DMS153 treated with DMSO at 0.1 percent for 48 hours (cell line): ENCODE measurements at regions not wholly inside any gene's neighbourhood (a gene's known extent, or its start where the extent isn't known, plus 50 kb on each side); places are given as distances from the start of the nearest gene placed in this dataset.
"Not testable (repeated sequence)": the region's sequence is repeated elsewhere in the genome, so short reads cannot be mapped to it uniquely, and the experiment has no call there.

ENCODE experiments used
- DNase-seq: peaks from one replicate; lab custom pipeline; 2025; ENCODE audit not compliant: unreplicated experiment; lab: John Stamatoyannopoulos, UW

DNA sequence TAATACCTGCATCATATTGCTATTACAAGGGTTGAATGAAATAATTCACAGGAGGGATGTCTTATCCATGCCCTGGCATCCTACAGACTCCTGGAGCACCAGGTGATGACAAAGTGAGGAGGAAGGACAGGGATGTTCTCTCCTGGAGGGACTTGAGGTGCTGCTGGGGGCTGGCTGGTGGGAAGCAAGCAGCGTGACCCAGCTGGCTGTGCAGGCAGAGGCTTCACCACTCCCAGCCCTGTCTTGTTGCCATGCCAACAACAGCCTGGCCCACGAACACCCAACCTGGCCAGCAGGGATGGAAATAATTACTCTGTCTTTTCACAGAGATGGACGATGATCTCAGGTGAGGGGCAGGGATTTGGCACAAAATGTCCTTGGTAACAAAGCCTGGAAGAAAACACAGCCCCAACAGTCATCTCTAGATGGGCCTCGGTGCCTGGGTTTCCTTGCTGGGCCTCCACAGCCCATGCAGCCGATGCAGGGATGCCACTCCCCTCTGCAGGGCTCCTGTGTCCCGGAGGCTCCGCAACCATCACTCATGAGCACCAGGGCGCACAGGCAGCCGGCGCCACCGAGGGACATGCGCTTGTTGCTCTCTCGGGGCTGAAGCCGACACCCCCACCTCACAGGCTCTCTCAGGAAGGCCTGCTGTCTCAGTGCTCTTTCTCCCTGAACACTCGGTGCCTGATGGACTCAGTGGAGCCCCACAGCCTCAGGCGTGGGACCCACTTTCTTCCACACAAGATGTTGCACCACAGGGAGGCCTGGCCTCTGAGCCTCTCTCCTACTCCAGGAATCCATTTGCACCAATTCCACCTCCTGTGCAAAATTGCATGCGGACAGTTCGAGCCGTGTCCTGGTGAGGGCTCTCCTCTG, 205.9 kb downstream of the LAT start:
- not testable (repeated sequence) for DNase-seq

DNA sequence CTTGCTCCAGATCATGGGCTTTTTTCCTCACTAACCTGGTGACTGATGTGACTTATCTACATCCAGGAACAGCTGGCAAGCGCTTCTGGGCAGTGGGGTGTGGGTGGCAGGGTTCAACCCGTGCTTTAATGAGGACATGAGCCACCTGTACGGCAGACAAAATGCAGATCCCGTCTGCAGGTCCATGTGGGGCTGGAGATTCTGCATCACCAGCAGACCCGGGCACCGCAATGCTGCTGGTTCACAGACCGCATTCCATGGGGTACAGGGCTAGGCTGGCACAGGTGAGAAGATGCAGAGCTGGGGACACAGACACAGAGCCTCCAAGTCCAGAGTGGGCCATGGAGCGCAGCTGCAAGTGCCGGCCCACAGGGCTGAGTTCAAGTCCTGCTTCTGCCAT, 204.0 kb downstream of the LAT start:
- not testable (repeated sequence) for DNase-seq

DNA sequence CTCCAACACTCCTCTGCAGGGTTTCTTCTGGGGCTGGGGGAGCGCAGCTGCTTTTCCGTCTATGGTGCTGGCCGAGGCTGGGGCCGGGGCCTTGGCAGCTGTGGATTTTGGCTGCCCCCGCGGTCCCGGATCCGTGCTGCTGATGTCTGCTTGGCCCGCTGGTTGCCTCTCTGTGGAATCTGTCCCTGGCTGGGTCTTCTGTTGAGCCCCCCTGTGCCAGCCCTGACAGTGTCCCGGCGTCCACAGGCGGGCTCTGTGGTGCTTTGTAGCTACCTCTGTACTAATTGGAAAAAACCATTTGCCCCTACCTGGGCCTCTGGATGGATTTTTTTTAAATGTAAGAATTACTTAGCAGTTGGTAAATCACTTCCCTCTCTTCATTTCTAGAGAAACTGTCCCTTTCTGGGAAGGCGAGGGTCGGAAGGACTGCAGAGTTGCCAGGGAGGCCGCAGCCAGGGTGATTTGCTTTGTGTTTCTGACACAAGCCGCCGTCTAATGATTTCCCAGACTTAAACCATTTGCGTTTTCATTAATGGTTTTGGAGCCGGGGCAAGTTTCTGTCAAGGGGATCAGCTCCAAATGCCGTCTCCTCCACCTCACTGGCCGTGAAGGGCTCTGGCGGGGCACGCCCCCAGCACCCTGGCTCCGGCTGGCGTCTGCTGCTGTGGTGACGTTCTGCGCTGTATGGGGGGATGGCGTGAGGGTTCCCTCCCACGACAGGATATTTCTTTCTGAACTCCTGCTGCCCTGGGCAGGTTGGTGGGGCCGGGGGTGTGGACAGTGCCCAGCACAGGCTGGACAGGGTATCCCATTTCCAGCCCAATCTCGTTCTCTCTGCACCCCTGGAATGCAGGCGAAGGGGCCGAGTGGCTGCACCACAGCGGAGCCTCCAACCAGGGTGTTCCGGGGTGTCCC, 201.7 kb downstream of the LAT start:
- DNase-seq, result not testable (repeated sequence)

DNA sequence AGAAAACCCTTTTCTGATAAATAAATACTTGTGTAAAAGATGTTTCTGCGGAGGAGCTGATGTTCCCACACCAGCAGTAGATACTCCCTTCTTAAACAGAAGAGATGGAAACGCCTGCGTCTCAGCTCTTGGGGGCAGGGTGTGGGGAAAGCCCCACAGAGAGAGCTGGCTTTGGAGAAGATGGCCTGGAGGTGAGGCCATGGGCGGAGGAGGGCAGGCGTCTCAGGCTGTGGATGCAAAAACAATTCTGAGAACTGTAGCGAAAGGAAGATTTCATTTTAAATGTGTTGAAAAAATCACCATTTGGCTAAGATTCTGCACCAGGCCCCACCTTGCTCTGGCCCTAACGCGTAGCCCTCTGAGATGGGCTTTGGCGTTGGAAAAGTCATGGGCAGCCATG, 201.0 kb downstream of the LAT start:
- DNase-seq, result not testable (repeated sequence)

DNA sequence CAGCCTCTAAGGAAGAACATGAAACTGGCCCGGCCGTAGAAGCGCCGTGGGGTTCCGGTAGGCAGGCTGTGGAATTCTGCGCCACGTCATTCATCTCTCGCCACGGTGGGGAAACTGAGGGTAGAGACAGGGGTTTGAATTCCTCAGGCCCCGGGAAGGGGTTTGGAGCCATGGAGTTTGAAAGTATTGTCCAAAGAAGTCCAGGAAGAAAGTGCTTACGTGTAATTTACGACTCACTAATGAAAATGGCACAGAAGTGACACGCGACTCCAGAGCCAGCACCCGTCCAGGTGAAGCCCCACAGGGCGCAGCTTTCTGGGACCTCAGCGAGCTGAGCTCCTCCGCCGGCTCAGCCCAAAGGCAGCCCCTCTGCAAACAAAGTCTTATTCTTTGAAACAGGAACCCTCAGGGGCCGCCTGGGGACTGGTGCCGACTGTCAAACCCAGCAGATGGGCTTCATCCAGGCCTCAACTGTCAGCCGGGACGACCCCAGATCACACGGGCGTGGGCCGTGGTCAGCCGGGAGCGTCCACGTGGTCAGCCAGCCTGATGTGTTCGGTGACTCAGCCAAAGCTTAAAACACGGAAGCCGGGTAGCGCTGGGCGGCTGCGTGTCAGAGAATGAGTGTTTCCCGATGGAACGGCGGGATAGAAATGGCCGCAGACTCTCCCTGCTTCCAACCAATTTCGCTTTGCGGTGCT, 200.0 kb downstream of the LAT start:
- not testable (repeated sequence) for DNase-seq

DNA sequence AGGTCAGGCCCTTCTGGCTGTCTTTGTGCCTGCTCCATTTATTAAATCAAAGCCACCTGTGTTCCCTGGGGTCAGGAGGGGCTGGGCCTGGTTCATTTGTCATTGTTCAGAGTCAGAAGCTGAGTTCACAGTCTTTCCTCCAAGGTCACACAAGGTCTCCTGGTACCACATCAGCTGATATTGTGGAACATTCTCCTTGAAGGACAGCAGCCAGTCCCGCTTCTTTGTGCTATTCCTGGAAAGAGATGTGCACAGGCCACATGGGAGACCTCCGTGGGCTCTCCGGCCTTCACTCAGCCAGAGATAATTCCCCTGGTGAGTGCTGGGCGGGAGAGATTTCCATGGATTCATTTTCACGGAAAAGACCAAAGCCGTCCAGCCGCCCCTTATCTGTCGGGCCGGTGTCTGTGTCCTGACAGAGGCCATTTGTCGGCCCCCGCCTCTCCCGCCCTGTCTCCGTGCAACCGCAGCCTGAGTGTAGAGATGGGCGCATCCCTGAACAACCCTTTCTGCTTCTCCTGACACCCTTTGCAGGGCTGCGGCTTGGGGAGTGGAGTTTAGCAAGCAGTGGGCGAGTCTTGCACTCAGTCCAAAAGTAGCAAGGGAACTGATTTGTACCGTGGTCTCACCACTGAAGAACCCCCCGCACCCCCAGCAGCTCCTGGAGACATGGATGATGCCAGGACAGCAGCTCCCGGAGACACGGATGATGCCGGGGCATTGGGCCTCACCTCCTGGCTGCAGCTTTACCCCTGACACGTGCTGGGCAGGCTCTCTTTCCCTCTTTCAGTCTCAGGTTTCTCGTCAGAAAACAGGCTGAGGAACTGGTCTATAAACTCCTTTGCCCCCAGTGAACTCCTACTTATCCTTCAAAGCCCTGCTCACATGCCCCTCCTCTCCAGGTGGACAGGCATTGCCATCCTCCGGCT, 198.4 kb downstream of the LAT start:
- DNase-seq, result not testable (repeated sequence)

DNA sequence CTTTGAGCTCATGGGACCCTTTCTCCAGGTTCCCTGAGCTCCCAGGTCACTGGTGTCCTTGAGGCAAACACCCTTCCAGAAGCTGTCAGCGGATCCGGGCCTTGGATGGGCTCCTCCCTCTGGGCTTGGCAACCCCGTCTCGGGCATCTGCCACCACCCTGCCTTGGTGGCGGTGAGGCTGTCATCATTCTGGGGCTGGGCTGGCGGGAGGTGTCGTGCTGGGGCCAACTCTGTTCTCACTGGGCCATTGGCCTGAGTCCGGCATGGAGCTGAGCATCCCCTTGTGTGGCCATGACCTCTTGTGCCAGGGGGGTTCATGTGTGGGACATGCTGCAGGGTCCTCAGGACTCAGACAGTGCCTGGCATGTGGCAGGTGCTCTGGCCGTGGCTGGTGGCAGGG, 197.6 kb downstream of the LAT start:
- no peak for DNase-seq

DNA sequence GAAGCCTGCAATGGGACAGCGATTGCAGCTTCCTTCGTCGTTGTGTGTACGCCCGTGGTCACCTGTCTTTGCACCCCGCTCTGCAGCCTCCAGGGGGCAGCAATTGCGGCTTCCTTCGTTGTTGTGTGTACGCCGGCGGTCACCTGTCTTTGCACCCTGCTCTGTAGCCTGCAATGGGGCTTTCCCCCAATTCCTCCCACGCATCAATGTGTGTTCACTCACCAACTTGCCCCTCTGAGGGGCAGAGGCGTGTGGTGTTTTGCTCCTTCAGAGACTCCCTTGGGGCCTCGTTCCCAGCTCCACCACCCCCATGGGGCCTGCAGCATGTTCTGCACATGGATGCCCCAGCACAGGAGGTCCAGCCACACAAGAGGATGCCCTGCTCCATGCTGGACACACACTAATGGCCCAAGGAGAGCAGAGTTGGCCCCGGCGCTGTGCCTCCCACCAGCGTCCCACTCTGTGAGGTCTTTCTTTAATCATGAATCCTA, 197.1 kb downstream of the LAT start:
- not testable (repeated sequence) for DNase-seq

DNA sequence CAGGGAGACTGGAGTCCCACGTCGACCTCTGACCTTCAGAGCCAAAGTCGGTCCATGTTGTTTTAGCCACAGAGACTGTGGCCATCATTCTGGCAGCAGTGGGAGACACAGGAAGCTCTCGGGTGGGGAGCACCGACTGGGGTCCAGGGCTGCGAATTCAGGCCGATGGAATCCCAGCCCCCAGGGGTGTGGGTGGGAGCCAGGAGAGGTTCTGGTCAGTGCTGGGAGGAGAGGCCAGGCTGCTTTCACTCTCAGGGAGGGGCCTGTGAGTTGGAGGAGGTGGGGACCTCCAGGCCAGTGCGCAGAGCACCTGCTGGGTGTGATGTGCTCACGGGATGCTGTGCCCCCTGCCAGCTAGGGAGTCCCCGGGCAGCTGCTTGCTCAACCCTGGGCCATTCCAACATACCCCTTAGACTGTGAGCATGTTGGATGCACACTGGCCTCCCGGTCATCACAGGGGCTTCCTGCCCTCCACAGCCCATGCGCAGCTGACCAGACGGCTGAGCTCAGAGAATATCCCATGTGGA, 196.5 kb downstream of the LAT start:
- DNase-seq, result not testable (repeated sequence)

DNA sequence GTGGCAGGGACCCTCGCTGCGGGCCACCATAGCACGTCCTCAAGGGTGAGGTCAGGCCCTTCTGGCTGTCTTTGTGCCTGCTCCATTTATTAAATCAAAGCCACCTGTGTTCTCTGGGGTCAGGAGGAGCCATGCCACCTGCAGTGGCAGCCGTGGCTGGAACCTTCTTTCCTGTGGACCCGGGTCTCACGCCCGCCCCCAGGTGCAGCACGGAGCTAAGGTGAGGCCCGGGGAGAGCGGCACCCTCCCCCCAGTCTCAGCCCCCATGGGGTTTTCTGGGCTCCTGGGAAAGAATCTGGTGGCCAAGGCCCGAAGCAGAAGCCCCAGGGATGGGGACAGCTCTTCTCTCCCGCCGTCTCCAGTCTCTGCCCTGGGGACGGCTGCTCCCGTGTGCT, 195.4 kb downstream of the LAT start:
- not testable (repeated sequence) for DNase-seq

DNA sequence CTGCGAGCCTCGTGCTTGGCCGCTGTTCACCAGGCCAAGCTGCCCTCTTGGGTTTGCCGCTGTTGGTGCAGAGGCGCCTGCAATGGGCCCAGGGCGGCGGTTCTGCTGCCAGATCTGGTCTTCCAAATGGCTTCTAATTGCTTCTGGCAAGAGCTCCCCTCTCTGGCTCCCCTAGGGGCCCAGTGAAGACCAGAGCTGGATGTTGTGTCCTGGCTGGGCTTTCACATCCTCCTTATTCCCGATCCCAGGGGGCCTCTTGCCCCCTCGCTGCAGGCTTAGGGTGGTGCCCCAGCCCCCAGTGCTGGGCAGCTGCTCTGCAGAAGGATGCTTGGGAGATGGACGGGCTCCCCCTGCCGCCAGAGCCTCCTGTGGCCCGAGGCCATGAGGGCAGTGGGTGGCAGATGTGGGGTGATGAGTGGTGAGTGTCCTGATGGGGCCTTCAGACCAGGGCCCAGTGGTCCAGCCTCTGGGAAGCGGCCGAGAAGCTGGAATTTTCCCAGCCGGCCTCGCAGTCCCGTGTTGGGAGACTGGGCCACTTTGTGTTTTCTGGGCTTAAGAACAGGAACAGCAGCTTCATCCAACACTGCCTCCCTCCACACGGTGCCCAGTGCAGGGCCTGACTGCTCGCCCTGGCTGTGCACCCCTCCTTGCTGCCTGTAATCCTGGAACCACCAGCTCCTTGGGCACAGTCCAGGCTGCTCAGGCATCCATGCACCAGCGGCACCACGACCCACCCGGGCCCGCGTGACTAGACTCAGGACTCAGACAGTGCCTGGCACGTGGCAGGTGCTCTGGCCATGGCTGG, 194.8 kb downstream of the LAT start:
- DNase-seq, result not testable (repeated sequence)

DNA sequence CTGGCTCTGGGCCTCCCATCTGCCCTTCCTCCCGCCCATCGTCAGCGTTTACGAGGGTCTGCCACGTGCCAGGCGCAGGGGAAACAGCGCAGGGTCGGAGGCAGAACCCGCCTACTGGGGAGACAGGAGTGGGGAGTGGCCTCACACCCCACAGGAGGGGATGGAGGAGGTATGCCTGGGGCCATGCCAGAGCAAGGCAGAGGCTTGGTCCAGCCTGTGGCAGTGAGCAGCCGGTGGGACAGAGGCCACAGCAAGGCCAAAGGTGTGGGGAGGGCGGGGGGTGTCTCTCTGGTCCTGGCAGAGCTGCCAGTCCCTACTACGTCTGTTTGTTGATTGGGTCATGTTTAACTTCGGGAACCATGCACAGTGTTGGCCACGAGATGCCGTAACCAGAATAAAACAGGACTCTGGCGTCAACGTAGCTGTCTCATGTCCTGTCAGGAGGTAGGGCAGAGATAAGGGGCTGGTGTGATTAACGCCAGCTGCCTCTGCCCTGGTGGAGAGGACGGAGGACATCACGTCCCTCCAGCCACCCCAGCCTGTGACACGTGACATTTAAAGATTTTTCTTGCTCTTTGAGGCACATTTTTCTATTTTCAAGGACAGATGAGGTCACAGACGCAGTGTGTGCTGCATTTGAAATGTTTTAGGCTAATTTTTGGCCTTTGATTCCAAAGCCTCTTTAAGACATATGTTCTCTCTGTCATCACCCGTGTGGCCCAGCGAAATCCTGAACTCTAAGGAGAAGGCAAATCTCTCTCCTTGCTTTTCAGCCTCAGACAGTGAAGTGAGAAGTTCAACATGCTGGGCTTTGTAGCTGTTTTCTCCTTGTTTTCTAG, 193.3 kb downstream of the LAT start:
- DNase-seq, result not testable (repeated sequence)

DNA sequence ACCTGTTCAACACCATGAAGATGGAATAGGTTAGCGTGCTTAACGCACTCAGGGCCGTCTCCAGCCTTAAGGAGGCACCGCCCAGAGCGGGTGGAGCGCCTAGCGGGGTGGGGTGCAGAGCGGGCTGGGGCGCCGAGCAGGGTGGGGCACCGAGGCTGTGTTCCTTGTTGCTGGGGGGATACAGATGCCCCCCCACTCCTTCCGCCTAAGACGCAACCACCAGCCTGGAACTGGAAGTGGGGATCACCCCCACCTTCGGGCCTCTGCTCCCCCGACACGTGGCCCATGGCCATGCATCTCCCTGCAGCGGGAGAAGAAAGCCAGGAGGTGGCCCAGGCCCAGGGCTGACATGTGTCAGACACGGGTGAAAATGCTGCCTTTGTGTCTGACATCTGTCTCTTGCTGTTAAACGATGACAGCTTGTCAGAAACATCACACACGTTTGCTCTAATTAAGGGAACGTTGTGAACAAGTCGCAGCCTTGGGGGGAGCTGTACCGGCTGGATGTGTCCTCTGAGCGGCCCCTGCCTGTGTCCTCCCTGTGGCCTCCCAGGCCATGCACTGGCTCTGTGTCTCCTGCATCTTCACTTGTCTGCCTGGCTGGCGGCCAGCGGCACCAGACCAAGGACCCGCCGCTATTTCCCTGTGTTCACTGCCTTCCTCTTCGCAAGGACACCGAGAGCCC, 192.5 kb downstream of the LAT start:
- not testable (repeated sequence) for DNase-seq

DNA sequence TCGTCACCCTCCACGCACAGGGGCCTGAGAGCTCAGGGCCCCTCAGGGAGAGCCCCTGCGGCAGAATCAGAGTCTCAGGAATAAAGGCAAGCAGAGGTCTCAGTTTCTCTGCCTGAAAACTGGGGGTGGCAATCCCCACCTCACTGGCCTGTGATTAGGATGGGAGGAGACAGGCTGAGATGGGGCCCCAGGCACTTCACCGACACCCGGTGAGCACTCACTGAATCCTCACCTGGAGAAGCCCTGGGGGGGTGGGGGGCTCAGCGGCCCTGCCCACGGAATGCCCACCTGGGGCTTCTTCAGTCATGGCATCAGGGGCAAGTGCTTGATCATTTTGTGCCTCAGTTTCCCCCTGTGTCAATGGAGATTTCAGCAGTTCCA, 192.0 kb downstream of the LAT start:
- not testable (repeated sequence) for DNase-seq

DNA sequence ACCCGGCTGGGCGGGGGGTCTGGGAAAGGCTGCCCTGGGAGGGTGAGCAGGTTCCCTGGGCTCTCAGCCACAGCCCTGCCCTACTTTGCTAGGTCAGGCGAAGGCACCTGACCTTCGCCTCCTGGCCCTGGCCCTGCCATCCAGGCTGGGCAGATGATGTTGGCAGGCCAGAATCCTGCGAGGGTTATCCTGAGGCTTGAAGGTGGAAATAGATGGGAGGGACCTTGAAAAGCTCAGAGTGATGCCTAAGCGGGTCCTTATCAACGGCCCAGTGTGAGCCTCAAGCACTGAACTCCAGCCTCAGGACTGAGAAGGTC, 191.3 kb downstream of the LAT start:
- not testable (repeated sequence) for DNase-seq

DNA sequence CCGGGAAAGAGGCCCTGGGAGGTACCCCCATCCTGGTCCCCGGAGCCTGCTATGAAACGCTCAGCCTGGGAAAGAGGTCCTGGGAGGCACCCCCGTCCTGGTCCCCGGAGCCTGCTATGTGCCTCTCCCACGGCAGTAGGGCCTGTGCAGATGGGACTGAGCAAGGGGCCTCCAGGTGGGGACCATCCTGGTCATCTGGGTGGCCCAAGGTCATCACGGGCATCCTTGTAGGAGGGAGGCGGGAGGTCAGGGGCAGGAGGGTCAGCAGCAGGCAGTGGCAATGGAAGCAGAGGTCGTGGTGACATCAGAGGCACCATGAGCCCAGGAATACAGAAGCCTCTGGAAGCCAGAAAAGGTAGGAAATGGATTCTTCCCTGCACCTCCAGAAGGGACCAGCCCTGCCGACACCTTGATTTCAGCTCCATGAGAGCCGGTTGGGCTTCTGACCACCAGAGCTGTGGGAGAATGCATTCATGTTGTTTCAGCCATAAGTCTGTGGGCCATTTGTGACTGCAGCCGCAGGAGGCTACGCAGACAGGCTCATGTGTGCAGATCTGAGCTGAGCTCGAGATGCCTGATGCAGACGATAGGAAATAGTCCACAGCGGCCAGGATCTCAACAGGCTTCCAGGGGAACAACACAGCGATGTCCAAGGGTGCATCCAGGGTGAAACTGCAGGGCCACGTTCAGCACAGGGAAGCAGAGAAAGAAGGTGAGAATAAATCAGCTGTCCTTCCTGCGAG, 190.7 kb downstream of the LAT start:
- not testable (repeated sequence) for DNase-seq
